ENCODE measurements at regions not wholly inside any gene's neighbourhood (a gene's known extent, or its start where the extent isn't known, plus 50 kb on each side); places are given as distances from the start of the nearest gene placed in this dataset.

- TF ChIP-seq CTCF (IDR thresholded peaks at IDR 0.05; ENCODE audit: low read depth, low read length): no peak
- TF ChIP-seq MAX (IDR thresholded peaks at IDR 0.05; ENCODE audit: low read depth, low read length): no peak
These were observed 336.1 kb downstream of the ARRDC4 start for GRCh38 chr15:98296653-98297052.

All from NB4 (cell line).